Trophoblast cell (in vitro differentiated cells and primary cell): ENCODE measurements at regions not wholly inside any gene's neighbourhood (a gene's known extent, or its start where the extent isn't known, plus 50 kb on each side); places are given as distances from the start of the nearest gene placed in this dataset.
"Not testable (repeated sequence)": the region's sequence is repeated elsewhere in the genome, so short reads cannot be mapped to it uniquely, and the experiment has no call there.

Source experiments
- DNase-seq, 2 donors: peaks; one replicate each; pipeline ENCODE4 v3.0.0-alpha.2; 2016
- H2AFZ ChIP-seq: 2 replicates; pipeline ENCODE4 v1.6.1; 2013; ENCODE audit warnings: low read length, moderate library complexity, mild to moderate bottlenecking; ENCODE audit not compliant: insufficient read depth, poor library complexity
- H2AK5ac ChIP-seq: 2 replicates; pipeline ENCODE4 v1.6.1; 2013; ENCODE audit warnings: mild to moderate bottlenecking, low read length
- H2BK120ac ChIP-seq: 2 replicates; pipeline ENCODE4 v1.6.1; 2013; ENCODE audit warnings: low read length, mild to moderate bottlenecking, moderate library complexity; ENCODE audit not compliant: insufficient read depth, poor library complexity
- H2BK12ac ChIP-seq: 2 replicates; pipeline ENCODE4 v1.6.1; 2013; ENCODE audit warnings: mild to moderate bottlenecking, low read length, moderate library complexity
- H2BK5ac ChIP-seq: 2 replicates; pipeline ENCODE4 v1.6.1; 2013; ENCODE audit warnings: low read length, low read depth, moderate library complexity, mild to moderate bottlenecking; ENCODE audit not compliant: poor library complexity
- H3K14ac ChIP-seq: 2 replicates; pipeline ENCODE4 v1.6.1; 2013; ENCODE audit warnings: mild to moderate bottlenecking, low read length
- H3K18ac ChIP-seq: 2 replicates; pipeline ENCODE4 v1.6.1; 2013; ENCODE audit warnings: mild to moderate bottlenecking, low read length
- H3K23ac ChIP-seq: 2 replicates; pipeline ENCODE4 v1.6.1; 2013; ENCODE audit warnings: low read length
- H3K27ac ChIP-seq: 2 replicates; pipeline ENCODE4 v1.5.1; 2013; ENCODE audit warnings: low read depth, mild to moderate bottlenecking, inconsistent platforms, low read length, moderate library complexity
- H3K27me3 ChIP-seq: 2 replicates; pipeline ENCODE4 v1.6.1; 2013; ENCODE audit warnings: inconsistent platforms, mild to moderate bottlenecking, low read length, moderate library complexity; ENCODE audit not compliant: insufficient read depth
- H3K36me3 ChIP-seq, 2 experiments: 1 replicate in 1 of 2; 2 replicates in 1 of 2; pipeline ENCODE4 v1.6.1; 2013; ENCODE audit warnings: low read length in 2 of 2, mild to moderate bottlenecking in 2 of 2, moderate library complexity in 1 of 2; ENCODE audit not compliant: insufficient read depth in 2 of 2, control insufficient read depth in 1 of 2
- H3K4ac ChIP-seq: 2 replicates; pipeline ENCODE4 v1.6.1; 2013; ENCODE audit warnings: low read depth, mild to moderate bottlenecking, low read length, moderate library complexity
- H3K4me1 ChIP-seq, 2 experiments: 1 replicate in 1 of 2; 2 replicates in 1 of 2; pipeline ENCODE4 v1.6.1; 2013; ENCODE audit warnings: low read length in 2 of 2, mild to moderate bottlenecking in 2 of 2, moderate library complexity in 1 of 2; ENCODE audit not compliant: insufficient read depth in 2 of 2, control insufficient read depth in 1 of 2
- H3K4me2 ChIP-seq: 2 replicates; pipeline ENCODE4 v1.6.1; 2013; ENCODE audit warnings: inconsistent platforms, mild to moderate bottlenecking, low read length, moderate library complexity
- H3K4me3 ChIP-seq: 2 replicates; pipeline ENCODE4 v1.5.1; 2013; ENCODE audit warnings: mild to moderate bottlenecking, low read depth, low read length, inconsistent platforms
- H3K79me1 ChIP-seq: one replicate; pipeline ENCODE4 v1.6.1; 2013; ENCODE audit warnings: low read length
- H3K79me2 ChIP-seq: 2 replicates; pipeline ENCODE4 v1.6.1; 2013; ENCODE audit warnings: low read length, mild to moderate bottlenecking; ENCODE audit not compliant: control insufficient read depth, insufficient read depth, poor library complexity
- H3K9ac ChIP-seq: 2 replicates; pipeline ENCODE4 v1.6.1; 2013; ENCODE audit warnings: mild to moderate bottlenecking, low read length
- H3K9me3 ChIP-seq: 2 replicates; pipeline ENCODE4 v1.6.1; 2013; ENCODE audit warnings: low read depth, mild to moderate bottlenecking, control low read depth, inconsistent platforms, low read length; ENCODE audit not compliant: insufficient read depth
- H4K12ac ChIP-seq: 2 replicates; pipeline ENCODE4 v1.6.1; 2013; ENCODE audit warnings: low read depth, mild to moderate bottlenecking, low read length, moderate library complexity
- H4K8ac ChIP-seq: 2 replicates; pipeline ENCODE4 v1.6.1; 2013; ENCODE audit warnings: low read depth, mild to moderate bottlenecking, low read length, moderate library complexity
- H4K91ac ChIP-seq: one replicate; pipeline ENCODE4 v1.6.1; 2013; ENCODE audit warnings: low read depth, mild to moderate bottlenecking, low read length, moderate library complexity
- WGBS: extraction: QIAGEN DNeasy Blood & Tissue Kit; methylation state at CpG from one replicate; pipeline ENCODE4 v1.1.7; 2013; ENCODE audit warnings: missing lambda C conversion rate; ENCODE audit not compliant: insufficient read length, insufficient coverage; ENCODE audit errors: extremely low coverage; 5-methylcytosine and 5-hydroxymethylcytosine counted together

- no peaks in the 10 kb centered on the region for H3K27me3 ChIP-seq
- no peak overlapping the region for H2BK120ac ChIP-seq
- H3K4ac ChIP-seq, result no peak overlapping the region
- no CpG with 5 or more reads among the region's 1 CpG for WGBS
- no peak overlapping the region for H3K23ac ChIP-seq
- no peak for DNase-seq
- no peak overlapping the region for H4K12ac ChIP-seq
- H3K4me3 ChIP-seq, result no peak overlapping the region
- H2BK5ac ChIP-seq, result no peak overlapping the region
- H4K91ac ChIP-seq, result no peak overlapping the region
- H2AK5ac ChIP-seq, result no peak overlapping the region
- H2BK12ac ChIP-seq, result no peak overlapping the region
- no peaks in the 10 kb centered on the region for H3K9me3 ChIP-seq
- no peak overlapping the region for H4K8ac ChIP-seq
- H3K79me2 ChIP-seq, result no peaks in the 10 kb centered on the region
- no peaks in the 10 kb centered on the region for H3K79me1 ChIP-seq
- H3K4me2 ChIP-seq, result no peak overlapping the region
- no peak overlapping the region for H3K9ac ChIP-seq
- H3K4me1 ChIP-seq, result no peaks in the 10 kb centered on the region
- H3K36me3 ChIP-seq, result no peaks in the 10 kb centered on the region
- no peak overlapping the region for H2AFZ ChIP-seq
- no peak overlapping the region for H3K14ac ChIP-seq
- H3K27ac ChIP-seq, result no peak overlapping the region
- no peak overlapping the region for H3K18ac ChIP-seq
Measured at GRCh38 chr15:36050899-36051298, 504.9 kb upstream of the DPH6 start.

GRCh38 chr15:36052641-36053040, 506.7 kb upstream of the DPH6 start:
- H4K8ac ChIP-seq, H3K9me3 ChIP-seq, H3K9ac ChIP-seq, H4K12ac ChIP-seq, H4K91ac ChIP-seq, H3K4me1 ChIP-seq, H3K14ac ChIP-seq, H3K23ac ChIP-seq, H3K36me3 ChIP-seq, H3K27ac ChIP-seq, H2BK120ac ChIP-seq, H2AFZ ChIP-seq, H3K4ac ChIP-seq, H3K79me1 ChIP-seq, H3K18ac ChIP-seq, H2BK5ac ChIP-seq, H2AK5ac ChIP-seq, H3K79me2 ChIP-seq, H3K4me2 ChIP-seq, H3K4me3 ChIP-seq, H2BK12ac ChIP-seq, H3K27me3 ChIP-seq: not testable (repeated sequence)
- WGBS, result no CpG with 5 or more reads among the region's 1 CpG
- peak; percentile 20 to 39 for DNase-seq

DNA sequence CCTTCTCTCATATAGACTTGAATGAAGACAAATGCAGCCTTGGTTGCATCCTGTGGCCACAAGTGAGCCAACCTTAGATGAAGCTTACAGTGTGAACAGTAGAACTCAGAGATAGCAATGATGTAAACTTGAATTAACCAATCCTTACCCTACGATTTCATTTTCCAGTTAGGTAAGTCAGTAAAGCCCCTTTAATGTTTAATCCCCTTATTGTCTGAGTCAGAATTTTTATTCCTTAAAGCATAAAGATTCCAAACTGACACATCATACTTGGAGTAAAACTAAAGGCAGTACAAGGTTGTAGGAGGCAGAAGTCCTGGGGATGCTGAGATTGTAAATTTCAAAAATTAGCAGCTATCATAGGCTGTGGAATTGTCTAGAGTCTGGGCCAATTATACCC, 507.8 kb upstream of the DPH6 start:
- H4K91ac ChIP-seq, result no peak overlapping the region
- no peak overlapping the region for H3K27ac ChIP-seq
- no peaks in the 10 kb centered on the region for H3K27me3 ChIP-seq
- no peaks in the 10 kb centered on the region for H3K4me1 ChIP-seq
- H3K4me2 ChIP-seq, result no peak overlapping the region
- no peak for DNase-seq
- H3K9ac ChIP-seq, result no peak overlapping the region
- H2AFZ ChIP-seq, result no peak overlapping the region
- no peak overlapping the region for H4K12ac ChIP-seq
- no peaks in the 10 kb centered on the region for H3K9me3 ChIP-seq
- H2BK12ac ChIP-seq, result no peak overlapping the region
- no peak overlapping the region for H3K4ac ChIP-seq
- no peak overlapping the region for H3K18ac ChIP-seq
- H3K36me3 ChIP-seq, result no peaks in the 10 kb centered on the region
- WGBS, result no CpG with 5 or more reads among the region's 1 CpG
- no peaks in the 10 kb centered on the region for H3K79me2 ChIP-seq
- no peak overlapping the region for H2BK5ac ChIP-seq
- no peak overlapping the region for H2BK120ac ChIP-seq
- H2AK5ac ChIP-seq, result no peak overlapping the region
- no peaks in the 10 kb centered on the region for H3K79me1 ChIP-seq
- no peak overlapping the region for H4K8ac ChIP-seq
- H3K14ac ChIP-seq, result no peak overlapping the region
- H3K23ac ChIP-seq, result no peak overlapping the region
- no peak overlapping the region for H3K4me3 ChIP-seq

GRCh38 chr15:36059596-36059995, 513.6 kb upstream of the DPH6 start:
- no peak for DNase-seq
- H2AK5ac ChIP-seq, result no peak overlapping the region
- no peaks in the 10 kb centered on the region for H3K79me1 ChIP-seq
- no peak overlapping the region for H3K4me3 ChIP-seq
- H3K9me3 ChIP-seq, result no peaks in the 10 kb centered on the region
- H3K36me3 ChIP-seq, result no peaks in the 10 kb centered on the region
- H3K27me3 ChIP-seq, result no peaks in the 10 kb centered on the region
- H4K91ac ChIP-seq, result no peak overlapping the region
- WGBS, result no CpG with 5 or more reads among the region's 3 CpGs
- H3K4me2 ChIP-seq, result no peak overlapping the region
- H3K23ac ChIP-seq, result no peak overlapping the region
- H4K8ac ChIP-seq, result no peak overlapping the region
- no peak overlapping the region for H2BK12ac ChIP-seq
- no peak overlapping the region for H2BK5ac ChIP-seq
- no peaks in the 10 kb centered on the region for H3K4me1 ChIP-seq
- no peaks in the 10 kb centered on the region for H3K79me2 ChIP-seq
- H3K18ac ChIP-seq, result no peak overlapping the region
- H2AFZ ChIP-seq, result no peak overlapping the region
- no peak overlapping the region for H2BK120ac ChIP-seq
- H3K4ac ChIP-seq, result no peak overlapping the region
- no peak overlapping the region for H4K12ac ChIP-seq
- no peak overlapping the region for H3K9ac ChIP-seq
- H3K27ac ChIP-seq, result no peak overlapping the region
- no peak overlapping the region for H3K14ac ChIP-seq
